Smooth muscle cell (in vitro differentiated cells): ENCODE measurements at regions not wholly inside any gene's neighbourhood (a gene's known extent, or its start where the extent isn't known, plus 50 kb on each side); places are given as distances from the start of the nearest gene placed in this dataset.

ENCODE experiments used
- DNase-seq: peaks from one replicate; lab custom pipeline; 2025; ENCODE audit not compliant: unreplicated experiment; lab: John Stamatoyannopoulos, UW
- H2AFZ ChIP-seq: fragments of 200-600 bp; sonication (generic); 2 replicates; pipeline ENCODE4 v1.6.0; 2016; ENCODE audit warnings: antibody characterized with exemption, low read depth, mild to moderate bottlenecking
- H3F3A ChIP-seq: fragments of 200-600 bp; sonication (generic); 2 replicates; pipeline ENCODE4 v1.6.0; 2017; ENCODE audit warnings: antibody characterized with exemption, low read depth
- H3K27ac ChIP-seq: fragments of 200-600 bp; sonication (generic); 2 replicates; pipeline ENCODE4 v1.5.1; 2016; ENCODE audit warnings: low read depth, mild to moderate bottlenecking
- H3K27me3 ChIP-seq: fragments of 200-600 bp; sonication (generic); 2 replicates; pipeline ENCODE4 v1.6.1; 2016; ENCODE audit warnings: low read depth, mild to moderate bottlenecking
- H3K36me3 ChIP-seq: fragments of 200-600 bp; sonication (generic); 2 replicates; pipeline ENCODE4 v1.5.1; 2016; ENCODE audit warnings: low read depth
- H3K4me1 ChIP-seq: fragments of 200-600 bp; sonication (generic); 2 replicates; pipeline ENCODE4 v1.5.1; 2016; ENCODE audit warnings: low read depth
- H3K4me2 ChIP-seq: fragments of 200-600 bp; sonication (generic); 2 replicates; pipeline ENCODE4 v1.6.0; 2016; ENCODE audit warnings: mild to moderate bottlenecking
- H3K4me3 ChIP-seq: fragments of 200-600 bp; sonication (generic); 2 replicates; pipeline ENCODE4 v1.5.1; 2016; ENCODE audit warnings: mild to moderate bottlenecking
- H3K79me2 ChIP-seq: fragments of 200-600 bp; sonication (generic); 2 replicates; pipeline ENCODE4 v1.6.0; 2016; ENCODE audit warnings: low read depth, mild to moderate bottlenecking
- H3K9ac ChIP-seq: fragments of 200-600 bp; sonication (generic); 2 replicates; pipeline ENCODE4 v1.6.0; 2016; ENCODE audit warnings: low read depth
- H3K9me3 ChIP-seq: fragments of 200-600 bp; sonication (generic); replicated peaks from 2 replicates; pipeline ENCODE4 v1.5.1; 2016; ENCODE audit warnings: low read depth
- H4K20me1 ChIP-seq: fragments of 200-600 bp; sonication (generic); 2 replicates; pipeline ENCODE4 v1.6.0; 2016; ENCODE audit warnings: low read depth
- CTCF ChIP-seq: fragments of 200-600 bp; sonication (generic); IDR thresholded peaks from 2 replicates; pipeline ENCODE4 v1.5.1; 2017; ENCODE audit warnings: borderline replicate concordance, mild to moderate bottlenecking, antibody characterized with exemption; ENCODE audit not compliant: insufficient read depth, poor library complexity, severe bottlenecking
- WGBS: methylation state at CpG from one replicate; pipeline ENCODE4 v1.1.7; 2016; ENCODE audit warnings: low lambda C conversion rate; 5-methylcytosine and 5-hydroxymethylcytosine counted together

DNA sequence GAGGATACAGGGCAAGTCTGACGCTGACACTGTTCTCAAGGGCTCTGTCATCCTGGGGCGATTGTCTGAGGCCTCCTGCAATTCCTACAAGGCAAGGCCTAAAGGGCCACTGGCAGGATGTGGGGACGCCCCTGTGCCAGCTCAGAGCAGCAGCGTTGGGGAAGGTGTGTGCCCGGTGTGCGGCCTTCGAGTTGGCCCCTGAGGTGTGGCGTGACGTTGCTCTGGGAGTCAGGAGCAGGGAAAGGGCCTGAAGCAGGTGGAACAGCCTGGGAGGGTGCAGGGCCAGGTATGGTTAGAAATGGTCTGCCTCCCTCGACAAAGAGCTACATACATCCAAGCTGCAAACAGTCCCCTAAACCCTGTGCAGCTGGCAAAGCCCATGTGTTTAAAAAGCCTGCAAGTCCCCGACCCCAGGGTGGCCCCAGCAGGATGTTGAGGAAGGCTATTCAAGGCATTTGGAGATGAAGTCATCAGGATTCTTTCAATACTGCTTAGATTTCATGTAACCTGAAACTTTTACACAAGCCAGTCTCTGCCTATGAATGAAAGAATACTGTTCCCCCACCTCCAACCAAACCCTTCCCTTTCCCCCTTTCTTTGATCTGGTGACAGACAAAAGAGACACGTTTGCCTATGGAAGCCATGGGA is 142.5 kb upstream of the TNS3 start:
- Histone ChIP-seq H3K4me3 (no peak overlapping the region), H4K20me1 (no peaks in the 10 kb centered on the region), H3K4me2 (peak overlapping the region; percentile 42), H3K4me1 (peaks cover 13% of the 10 kb centered on the region), H3F3A (no peaks in the 10 kb centered on the region), H3K79me2 (no peaks in the 10 kb centered on the region), H2AFZ (peak overlapping the region; percentile 23), H3K36me3 (no peaks in the 10 kb centered on the region), H3K27me3 (no peaks in the 10 kb centered on the region), H3K9me3 (no peaks in the 10 kb centered on the region), H3K27ac (no peak overlapping the region), H3K9ac (no peak overlapping the region)
- DNase-seq = no peak
- WGBS = 76% methylated on average over 12 of the region's 12 CpGs
- no peak for TF ChIP-seq CTCF

GRCh38 chr7:47722126-47722525 is 140.2 kb upstream of the TNS3 start:
- Histone ChIP-seq H3K4me1 (peaks cover 13% of the 10 kb centered on the region), H3K36me3 (no peaks in the 10 kb centered on the region), H2AFZ (no peak overlapping the region), H3F3A (no peaks in the 10 kb centered on the region), H3K4me3 (no peak overlapping the region), H3K27ac (no peak overlapping the region), H3K79me2 (no peaks in the 10 kb centered on the region), H3K4me2 (no peak overlapping the region), H4K20me1 (no peaks in the 10 kb centered on the region), H3K9me3 (no peaks in the 10 kb centered on the region), H3K27me3 (no peaks in the 10 kb centered on the region), H3K9ac (no peak overlapping the region)
- DNase-seq = no peak
- WGBS = 94% methylated on average over 8 of the region's 8 CpGs
- TF ChIP-seq CTCF = no peak

- Histone ChIP-seq H4K20me1 (no peaks in the 10 kb centered on the region), H3K4me1 (peaks cover 13% of the 10 kb centered on the region), H3F3A (no peaks in the 10 kb centered on the region), H3K4me2 (no peak overlapping the region), H3K4me3 (no peak overlapping the region), H3K27ac (no peak overlapping the region), H3K9me3 (no peaks in the 10 kb centered on the region), H3K79me2 (no peaks in the 10 kb centered on the region), H3K36me3 (no peaks in the 10 kb centered on the region), H3K27me3 (no peaks in the 10 kb centered on the region), H3K9ac (no peak overlapping the region), H2AFZ (no peak overlapping the region)
- DNase-seq = no peak
- no peak for TF ChIP-seq CTCF
- 86% methylated on average over 9 of the region's 9 CpGs for WGBS
Observed at GRCh38 chr7:47721670-47722069, 139.8 kb upstream of the TNS3 start.

- no peaks in the 10 kb centered on the region for H4K20me1 ChIP-seq
- no peaks in the 10 kb centered on the region for H3K79me2 ChIP-seq
- H3K4me1 ChIP-seq = peaks cover 13% of the 10 kb centered on the region
- H3K9ac ChIP-seq = no peak overlapping the region
- H3F3A ChIP-seq = no peaks in the 10 kb centered on the region
- TF ChIP-seq CTCF = no peak
- no peaks in the 10 kb centered on the region for H3K9me3 ChIP-seq
- H3K27ac ChIP-seq = no peak overlapping the region
- 99% methylated on average over 8 of the region's 8 CpGs for WGBS
- no peaks in the 10 kb centered on the region for H3K36me3 ChIP-seq
- no peak for DNase-seq
- no peaks in the 10 kb centered on the region for H3K27me3 ChIP-seq
- H3K4me2 ChIP-seq = no peak overlapping the region
- no peak overlapping the region for H3K4me3 ChIP-seq
- H2AFZ ChIP-seq = no peak overlapping the region
Observed at GRCh38 chr7:47720907-47721244, 139.0 kb upstream of the TNS3 start.
